KMS-11 (cell line): ENCODE measurements at regions not wholly inside any gene's neighbourhood (a gene's known extent, or its start where the extent isn't known, plus 50 kb on each side); places are given as distances from the start of the nearest gene placed in this dataset.

ENCODE experiments used
- H2AFZ ChIP-seq: fragments of 200-600 bp; sonication (generic); 2 replicates; pipeline ENCODE4 v1.6.1; 2016; ENCODE audit warnings: antibody characterized with exemption, mixed run types, low read depth
- H3K27ac ChIP-seq: fragments of 200-600 bp; sonication (generic); 2 replicates; pipeline ENCODE4 v1.6.1; 2016; ENCODE audit warnings: mild to moderate bottlenecking, mixed run types
- H3K27me3 ChIP-seq: fragments of 200-600 bp; sonication (generic); 2 replicates; pipeline ENCODE4 v1.6.1; 2017; ENCODE audit warnings: mild to moderate bottlenecking, low read depth, mixed run types, moderate library complexity; ENCODE audit not compliant: insufficient read depth
- H3K36me3 ChIP-seq: fragments of 200-600 bp; sonication (generic); 2 replicates; pipeline ENCODE4 v1.6.1; 2017; ENCODE audit warnings: mild to moderate bottlenecking, mixed run types; ENCODE audit not compliant: insufficient read depth
- H3K4me1 ChIP-seq: fragments of 200-600 bp; sonication (generic); 2 replicates; pipeline ENCODE4 v1.6.1; 2016; ENCODE audit warnings: mild to moderate bottlenecking, low read depth, mixed run types; ENCODE audit not compliant: poor library complexity, severe bottlenecking
- H3K4me2 ChIP-seq: fragments of 200-600 bp; sonication (generic); 2 replicates; pipeline ENCODE4 v1.7.0; 2016; ENCODE audit warnings: mild to moderate bottlenecking, mixed run types
- H3K4me3 ChIP-seq: fragments of 200-600 bp; sonication (generic); IDR thresholded peaks from 2 replicates; pipeline ENCODE4 v1.6.1; 2017; ENCODE audit warnings: low read depth, low read length, mixed read lengths; ENCODE audit not compliant: insufficient read depth
- H3K79me2 ChIP-seq: fragments of 200-600 bp; sonication (generic); 2 replicates; pipeline ENCODE4 v1.6.1; 2016; ENCODE audit warnings: low read depth, mixed run types; ENCODE audit not compliant: insufficient read depth
- H3K9ac ChIP-seq: fragments of 200-600 bp; sonication (generic); 2 replicates; pipeline ENCODE4 v1.6.1; 2016; ENCODE audit warnings: mild to moderate bottlenecking, mixed run types
- H4K20me1 ChIP-seq: fragments of 200-600 bp; sonication (generic); 2 replicates; pipeline ENCODE4 v1.6.1; 2016; ENCODE audit warnings: mild to moderate bottlenecking, mixed run types; ENCODE audit not compliant: insufficient read depth
- TF ChIP-seq, protein P1 (sequence below): fragments of 200-600 bp; sonication (generic); conservative IDR thresholded peaks from 2 replicates; pipeline ENCODE4 v1.6.1; 2017; ENCODE audit warnings: low read depth, mild to moderate bottlenecking, antibody characterized with exemption, low read length, moderate library complexity, mixed read lengths

DNA sequence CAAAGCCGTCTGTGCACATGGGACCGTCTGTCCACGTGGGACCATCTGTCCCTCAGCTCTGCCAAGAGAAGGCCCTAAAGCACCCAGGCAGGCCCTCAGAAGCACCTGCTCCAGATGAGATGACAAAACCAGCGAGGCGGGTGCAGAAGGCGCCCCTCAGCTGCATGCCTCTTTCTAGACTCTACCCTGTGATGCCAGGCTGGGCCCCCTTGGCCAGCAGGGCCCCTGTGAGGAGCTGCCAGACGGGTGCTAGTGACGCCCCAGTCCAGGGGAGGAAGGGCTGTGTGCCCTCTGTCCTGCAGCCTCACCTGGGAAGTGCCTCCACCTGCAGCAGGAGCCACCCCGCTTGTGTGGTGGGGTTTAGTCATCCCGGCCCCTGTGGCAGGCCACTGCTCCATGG, 309.2 kb upstream of the SHH start:
- peaks cover 8% of the 10 kb centered on the region; the same call in 1 of the 2 replicates for H3K27me3 ChIP-seq
- H3K9ac ChIP-seq = no peak overlapping the region
- H4K20me1 ChIP-seq = no peaks in the 10 kb centered on the region
- H3K79me2 ChIP-seq = no peaks in the 10 kb centered on the region
- H2AFZ ChIP-seq = no peak overlapping the region
- H3K4me1 ChIP-seq = no peaks in the 10 kb centered on the region
- no peak overlapping the region for H3K4me2 ChIP-seq
- H3K36me3 ChIP-seq = no peaks in the 10 kb centered on the region
- TF ChIP-seq, protein P1, sequence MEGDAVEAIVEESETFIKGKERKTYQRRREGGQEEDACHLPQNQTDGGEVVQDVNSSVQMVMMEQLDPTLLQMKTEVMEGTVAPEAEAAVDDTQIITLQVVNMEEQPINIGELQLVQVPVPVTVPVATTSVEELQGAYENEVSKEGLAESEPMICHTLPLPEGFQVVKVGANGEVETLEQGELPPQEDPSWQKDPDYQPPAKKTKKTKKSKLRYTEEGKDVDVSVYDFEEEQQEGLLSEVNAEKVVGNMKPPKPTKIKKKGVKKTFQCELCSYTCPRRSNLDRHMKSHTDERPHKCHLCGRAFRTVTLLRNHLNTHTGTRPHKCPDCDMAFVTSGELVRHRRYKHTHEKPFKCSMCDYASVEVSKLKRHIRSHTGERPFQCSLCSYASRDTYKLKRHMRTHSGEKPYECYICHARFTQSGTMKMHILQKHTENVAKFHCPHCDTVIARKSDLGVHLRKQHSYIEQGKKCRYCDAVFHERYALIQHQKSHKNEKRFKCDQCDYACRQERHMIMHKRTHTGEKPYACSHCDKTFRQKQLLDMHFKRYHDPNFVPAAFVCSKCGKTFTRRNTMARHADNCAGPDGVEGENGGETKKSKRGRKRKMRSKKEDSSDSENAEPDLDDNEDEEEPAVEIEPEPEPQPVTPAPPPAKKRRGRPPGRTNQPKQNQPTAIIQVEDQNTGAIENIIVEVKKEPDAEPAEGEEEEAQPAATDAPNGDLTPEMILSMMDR = no peak
- no peak overlapping the region for H3K27ac ChIP-seq
- no peak overlapping the region for H3K4me3 ChIP-seq

DNA sequence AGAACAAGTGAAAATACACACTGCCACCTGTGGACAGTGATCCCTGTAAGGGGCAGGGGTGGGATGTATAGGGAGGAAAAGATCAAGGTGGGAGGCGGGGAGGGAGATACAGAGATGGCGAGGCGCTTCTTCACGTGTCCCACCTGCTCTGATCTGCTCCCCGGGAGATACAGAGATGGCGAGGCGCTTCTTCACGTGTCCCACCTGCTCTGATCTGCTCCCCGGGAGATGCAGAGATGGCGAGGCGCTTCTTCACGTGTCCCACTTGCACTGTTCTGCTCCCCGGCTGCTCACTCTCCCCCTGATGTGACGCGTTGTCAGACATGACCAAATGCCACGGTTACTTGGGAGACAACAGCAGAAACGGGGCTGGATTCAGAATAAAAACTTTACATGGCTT, 308.3 kb upstream of the SHH start:
- H2AFZ ChIP-seq = no peak overlapping the region
- no peak overlapping the region for H3K9ac ChIP-seq
- no peaks in the 10 kb centered on the region for H3K79me2 ChIP-seq
- no peak overlapping the region for H3K4me2 ChIP-seq
- no peaks in the 10 kb centered on the region for H3K36me3 ChIP-seq
- H3K27ac ChIP-seq = no peak overlapping the region
- TF ChIP-seq, protein P1 = no peak
- H4K20me1 ChIP-seq = no peaks in the 10 kb centered on the region
- peaks cover 4% of the 10 kb centered on the region; the same call in 1 of the 2 replicates for H3K27me3 ChIP-seq
- H3K4me3 ChIP-seq = no peak overlapping the region
- no peaks in the 10 kb centered on the region for H3K4me1 ChIP-seq

DNA sequence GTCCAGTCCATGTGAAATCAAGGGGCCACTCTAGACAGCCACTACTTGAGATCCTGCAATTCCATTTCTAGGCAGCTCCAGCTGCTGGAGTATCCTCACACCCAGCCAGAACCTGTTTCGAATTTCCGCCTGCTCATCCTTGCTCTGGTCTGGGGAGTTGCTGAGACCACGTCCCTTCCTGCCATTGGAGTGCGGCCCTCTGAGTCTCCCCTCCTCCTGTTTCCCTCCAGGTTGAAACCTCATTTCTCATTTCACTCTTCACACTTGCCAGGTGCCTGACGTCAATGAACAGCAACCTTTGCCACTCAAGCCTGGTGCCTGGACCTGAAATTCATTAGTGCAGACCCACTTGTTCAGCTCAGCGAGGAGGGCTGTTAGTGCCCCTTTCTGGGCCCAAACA, 307.5 kb upstream of the SHH start:
- H3K36me3 ChIP-seq = no peaks in the 10 kb centered on the region
- no peak overlapping the region for H2AFZ ChIP-seq
- TF ChIP-seq, protein P1 = no peak
- no peaks in the 10 kb centered on the region for H3K4me1 ChIP-seq
- no peaks in the 10 kb centered on the region; the same call in 1 of the 2 replicates for H3K27me3 ChIP-seq
- H3K79me2 ChIP-seq = no peaks in the 10 kb centered on the region
- no peak overlapping the region for H3K9ac ChIP-seq
- H3K27ac ChIP-seq = no peak overlapping the region
- H4K20me1 ChIP-seq = no peaks in the 10 kb centered on the region
- no peak overlapping the region for H3K4me3 ChIP-seq
- no peak overlapping the region for H3K4me2 ChIP-seq

DNA sequence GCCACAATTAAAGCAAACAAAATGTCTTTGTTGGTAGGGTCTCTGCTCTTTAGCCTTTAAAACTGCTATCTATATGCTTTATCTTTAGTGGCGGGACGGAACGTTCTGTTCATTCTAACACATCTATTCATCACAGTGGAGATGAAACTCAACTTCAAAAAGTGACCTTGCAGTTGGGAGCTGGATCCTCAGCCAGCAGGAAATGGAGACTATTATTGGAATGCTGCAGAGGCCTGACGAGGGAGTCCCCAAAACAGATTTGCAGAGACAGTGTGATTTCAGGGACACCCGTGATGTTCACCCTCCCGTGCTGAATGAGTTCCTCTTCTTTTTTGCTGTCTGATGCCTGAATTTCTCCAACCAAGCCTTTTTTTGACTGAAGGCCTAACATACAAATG, 306.0 kb upstream of the SHH start:
- Histone ChIP-seq H3K36me3 (no peaks in the 10 kb centered on the region), H3K27ac (no peak overlapping the region), H3K9ac (no peak overlapping the region), H3K4me1 (no peaks in the 10 kb centered on the region), H4K20me1 (no peaks in the 10 kb centered on the region), H3K27me3 (no peaks in the 10 kb centered on the region), H3K4me3 (no peak overlapping the region), H3K79me2 (no peaks in the 10 kb centered on the region), H3K4me2 (no peak overlapping the region), H2AFZ (no peak overlapping the region)
- TF ChIP-seq, protein P1 = no peak
